Amniotic epithelial cell (primary cell): ENCODE measurements at regions not wholly inside any gene's neighbourhood (a gene's known extent, or its start where the extent isn't known, plus 50 kb on each side); places are given as distances from the start of the nearest gene placed in this dataset.

Experiments used
- DNase-seq: peaks from one replicate; pipeline ENCODE4 v3.0.0-alpha.2; 2010; ENCODE audit warnings: low read depth

DNA sequence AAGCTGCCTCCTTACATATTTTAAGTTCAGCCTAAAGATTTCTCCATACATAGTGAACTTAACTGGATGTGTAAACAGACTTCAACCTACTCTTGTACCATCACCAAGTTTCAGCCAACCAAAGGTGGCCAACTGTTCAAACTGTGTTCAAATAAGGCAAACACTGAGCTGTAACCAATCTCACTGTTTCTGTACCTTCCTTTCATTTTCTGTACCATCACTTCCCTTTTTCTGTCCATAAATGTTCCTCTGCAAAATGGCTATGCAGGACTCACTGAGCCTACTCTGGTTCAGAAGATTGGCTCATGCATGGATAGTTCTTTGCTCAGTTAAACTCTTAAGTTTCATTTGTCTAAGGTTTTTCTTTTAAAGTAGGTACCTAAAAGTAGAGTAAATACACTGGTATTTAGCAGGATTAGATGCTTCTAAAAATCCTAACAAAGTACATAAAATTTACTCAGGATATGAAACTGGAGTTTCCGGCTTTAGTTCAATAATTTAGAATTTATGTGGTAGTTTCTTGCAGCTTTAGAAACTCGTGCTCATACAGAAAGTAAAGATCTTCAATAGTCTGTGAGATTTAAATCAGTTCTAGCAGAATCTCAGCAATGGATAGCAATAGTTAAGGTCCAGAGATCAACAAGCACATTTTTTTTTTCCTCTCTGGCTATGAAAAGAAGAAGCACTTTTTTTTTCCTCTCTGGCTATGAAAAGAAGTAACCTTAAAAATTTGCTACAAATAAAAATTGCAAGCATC lies 282.0 kb upstream of the PPFIA2 start:
- no peak for DNase-seq

DNA sequence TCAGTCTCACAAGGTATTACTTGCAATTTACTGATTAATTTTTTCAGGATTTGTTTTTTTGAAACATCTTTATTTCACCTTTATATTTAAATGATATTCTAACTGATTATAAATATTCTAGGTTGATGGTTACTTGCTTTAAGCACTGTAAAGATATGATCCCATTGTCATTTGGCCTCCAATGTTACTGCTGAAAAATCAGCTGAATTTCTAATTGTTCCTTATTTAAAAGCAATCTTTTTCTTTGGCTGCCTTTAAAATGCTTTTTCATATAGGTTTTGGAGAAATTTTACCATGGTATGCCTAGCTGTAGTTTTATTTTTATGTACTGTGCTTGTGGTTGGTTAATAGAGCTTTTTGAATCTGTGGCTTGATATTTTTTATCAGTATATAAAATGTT lies 275.6 kb upstream of the PPFIA2 start:
- no peak for DNase-seq

DNA sequence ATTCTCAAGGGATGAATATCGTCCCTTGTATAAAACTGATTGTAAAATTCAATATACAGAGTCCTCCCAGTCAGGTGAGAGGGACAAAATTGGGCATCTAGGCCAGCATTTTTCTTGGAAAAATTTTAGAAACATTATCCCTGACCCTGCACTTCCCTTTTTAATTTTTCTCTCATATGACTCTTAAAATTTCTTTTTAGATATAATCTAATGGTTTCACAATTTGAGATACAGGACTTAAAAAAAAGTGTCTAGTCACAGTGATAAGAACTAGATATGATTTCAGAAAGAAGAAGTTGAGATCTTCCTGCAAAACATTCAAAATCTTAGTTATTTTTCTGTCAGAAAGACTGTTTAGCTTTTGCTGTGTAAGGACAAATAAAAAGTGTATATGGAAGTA lies 270.8 kb upstream of the PPFIA2 start:
- DNase-seq = no peak

DNA sequence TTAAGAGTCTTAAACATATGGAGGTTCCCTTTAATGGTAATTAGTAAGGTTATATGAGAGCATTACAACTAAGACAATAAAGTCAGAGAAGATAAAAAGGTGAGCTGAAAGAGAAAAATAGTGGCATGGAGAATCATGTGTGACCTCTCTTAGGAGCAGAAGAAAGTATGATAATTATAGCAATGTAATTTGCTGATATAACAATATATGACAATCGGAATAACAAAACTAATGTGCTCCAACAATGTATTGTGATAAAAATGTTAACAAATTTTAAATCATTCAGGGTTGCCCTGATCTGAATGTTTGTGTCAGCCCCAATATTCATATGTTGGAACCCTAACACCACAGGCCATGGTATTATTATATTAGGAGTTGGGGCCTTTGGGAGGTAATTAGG lies 269.6 kb upstream of the PPFIA2 start:
- no peak for DNase-seq

DNA sequence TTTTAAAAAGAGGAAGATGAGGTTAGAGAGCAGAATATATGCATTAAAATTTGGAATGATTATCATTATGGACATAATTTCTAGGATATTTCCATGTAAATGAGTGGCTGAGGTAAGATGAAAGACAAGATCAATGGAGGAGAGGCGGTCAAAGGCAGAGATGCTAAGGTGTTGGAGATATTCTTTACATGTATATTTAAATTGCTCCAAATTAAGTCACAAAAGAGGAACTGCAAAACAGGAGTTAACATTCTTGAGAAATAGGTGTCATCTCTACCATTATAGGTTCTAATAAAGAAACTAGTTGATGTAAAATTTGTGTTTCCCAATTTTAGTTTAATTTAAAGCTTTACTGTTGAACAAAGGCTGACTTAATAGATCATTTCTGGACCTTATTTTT lies 268.5 kb upstream of the PPFIA2 start:
- no peak for DNase-seq

DNA sequence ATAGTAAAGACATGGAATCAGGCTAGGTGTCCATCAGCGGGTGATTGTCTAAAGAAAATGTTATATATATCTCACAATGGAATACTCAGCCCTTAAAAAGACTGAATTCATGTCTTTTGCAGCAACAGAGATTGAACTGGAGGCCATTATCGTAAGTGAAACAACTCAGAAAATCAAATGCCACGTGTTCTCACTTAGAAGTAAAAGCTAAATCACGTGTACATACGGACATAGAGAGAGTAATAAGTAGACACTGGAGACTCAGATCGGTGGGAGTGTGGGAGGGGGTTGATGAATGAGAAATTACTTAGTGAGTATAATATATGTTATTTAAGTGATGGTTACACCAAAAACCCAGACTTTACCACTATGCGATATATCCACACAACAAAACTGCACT lies 266.3 kb upstream of the PPFIA2 start:
- no peak for DNase-seq

DNA sequence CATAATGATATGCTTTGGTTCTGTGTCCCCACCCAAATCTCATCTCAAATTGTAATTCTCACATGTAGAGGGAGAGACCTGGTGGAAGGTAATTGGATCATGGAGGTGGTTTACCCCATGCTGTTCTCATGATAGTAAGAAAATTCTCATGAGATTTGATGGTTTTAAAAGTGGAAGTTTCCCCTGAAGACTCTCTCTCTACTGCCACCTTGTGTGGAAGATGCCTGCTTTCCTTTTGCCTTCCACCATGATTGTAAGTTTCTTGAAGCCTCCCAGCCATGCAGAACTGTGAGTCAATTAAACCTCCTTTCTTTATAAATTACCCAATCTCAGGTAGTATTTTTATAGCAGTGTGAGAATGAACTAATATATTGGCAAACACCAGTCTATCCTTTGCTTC lies 260.4 kb upstream of the PPFIA2 start:
- DNase-seq = no peak

DNA sequence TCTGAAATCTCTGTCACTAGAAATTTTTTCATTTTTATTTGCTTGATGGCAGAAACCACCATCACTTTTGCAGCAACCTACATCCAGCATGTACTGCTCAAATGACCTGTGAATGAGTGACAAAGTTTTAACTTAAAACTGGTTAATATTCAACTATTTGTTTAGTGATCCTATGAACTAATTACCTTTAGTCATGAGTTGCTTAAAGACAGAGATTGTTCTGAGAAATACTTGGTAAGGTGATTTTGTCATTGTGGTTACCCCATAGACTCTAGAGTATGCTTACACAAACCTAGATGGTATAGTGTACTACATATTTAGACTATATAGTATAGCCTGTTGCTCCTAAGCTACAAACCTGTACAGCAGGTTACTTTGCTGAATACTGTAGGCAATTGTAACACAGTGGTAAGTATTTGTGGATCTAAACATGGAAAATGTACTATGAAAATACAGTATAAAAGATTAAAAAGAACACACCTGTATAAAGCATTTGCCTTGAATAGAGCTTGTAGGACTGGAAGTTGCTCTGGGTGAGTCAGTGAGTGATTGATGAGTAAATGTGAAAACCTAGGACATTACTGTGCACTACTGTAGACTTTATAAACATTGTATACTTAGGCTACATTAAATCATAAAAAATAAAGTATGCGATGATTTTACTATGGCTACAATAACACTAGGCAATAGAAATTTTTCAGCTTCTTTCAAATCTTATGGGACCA lies 256.6 kb upstream of the PPFIA2 start:
- DNase-seq = no peak

DNA sequence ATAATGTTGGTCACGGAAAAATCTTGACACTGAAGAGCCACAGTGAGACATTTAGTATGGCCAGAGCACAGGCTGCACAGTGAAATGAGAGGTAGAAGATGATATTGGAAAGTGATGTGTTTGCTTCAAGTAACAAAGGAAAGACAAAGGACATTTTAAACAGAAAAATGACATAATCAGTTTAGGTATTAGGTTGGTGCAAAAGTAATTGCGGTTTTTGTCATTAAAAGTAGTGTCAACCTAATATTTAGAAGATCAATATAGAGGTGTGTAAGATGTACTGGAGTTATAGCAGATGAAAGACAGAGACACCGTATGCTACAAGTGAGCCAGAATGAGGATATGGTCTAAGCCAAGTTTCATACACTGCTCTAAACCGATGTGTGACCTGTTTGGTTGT lies 253.0 kb upstream of the PPFIA2 start:
- no peak for DNase-seq

DNA sequence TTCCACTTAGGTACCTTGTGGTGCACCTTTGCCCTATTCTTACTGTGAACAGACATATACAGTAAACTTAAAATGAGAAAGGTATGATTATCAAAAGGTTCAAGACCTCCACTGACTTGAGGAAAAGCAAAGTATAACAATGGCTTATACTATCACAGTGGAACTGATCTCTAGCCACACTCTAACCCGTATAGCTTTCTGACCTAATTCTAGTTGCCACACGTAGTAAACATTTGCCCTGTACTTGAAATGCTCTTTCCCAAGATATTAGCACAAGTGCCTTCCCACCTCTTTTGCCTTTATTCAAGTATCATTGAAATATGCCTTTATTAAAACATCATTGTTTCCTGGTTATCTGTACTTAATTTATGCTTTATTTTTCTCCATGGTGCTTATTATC lies 250.4 kb upstream of the PPFIA2 start:
- DNase-seq = no peak

DNA sequence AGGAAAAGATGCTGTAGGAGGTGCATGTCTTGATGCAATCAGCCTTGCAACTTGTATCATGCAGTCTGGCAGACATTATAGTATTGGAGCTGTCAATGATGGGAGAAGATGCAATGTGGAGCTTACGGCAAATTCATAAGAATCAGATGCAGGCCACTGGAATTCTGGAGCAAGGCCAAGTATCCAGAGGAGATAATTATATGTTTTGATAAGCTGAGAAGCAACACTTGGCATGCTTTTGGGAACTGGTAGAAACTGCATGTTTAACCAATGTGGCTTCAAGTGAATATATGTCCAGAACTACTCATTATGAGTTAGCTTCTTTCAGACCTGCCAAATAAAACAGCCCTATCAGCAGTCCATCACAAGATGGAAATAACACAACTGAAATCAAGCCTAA lies 249.1 kb upstream of the PPFIA2 start:
- DNase-seq = no peak

DNA sequence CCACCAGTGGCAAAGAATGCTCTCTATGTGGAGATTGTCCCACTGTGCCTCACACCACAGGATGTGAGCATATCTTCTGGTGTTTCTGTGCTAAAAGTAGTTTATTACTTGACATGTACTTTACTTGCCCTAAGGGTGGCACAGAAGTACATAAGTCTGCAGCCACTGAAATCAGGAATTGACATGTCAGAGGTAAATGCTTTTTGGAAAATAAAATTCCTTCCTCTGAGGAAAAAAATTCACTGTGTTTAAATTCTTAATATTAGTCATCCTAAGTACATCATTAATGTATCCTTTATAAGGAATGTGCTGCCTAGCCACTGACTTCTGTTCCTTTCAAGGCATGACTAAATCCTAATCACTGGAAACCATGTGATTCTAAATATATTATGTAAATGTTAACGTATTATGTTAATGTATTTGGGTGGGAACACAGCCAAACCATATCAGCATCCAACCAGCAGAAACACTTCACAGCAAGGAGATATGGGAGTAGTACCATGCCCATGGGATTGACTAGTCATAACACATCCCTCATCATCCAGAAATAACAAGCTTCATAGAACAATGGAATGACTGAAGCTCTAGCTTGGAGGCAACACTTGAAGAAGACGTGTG lies 239.7 kb upstream of the PPFIA2 start:
- DNase-seq = no peak

DNA sequence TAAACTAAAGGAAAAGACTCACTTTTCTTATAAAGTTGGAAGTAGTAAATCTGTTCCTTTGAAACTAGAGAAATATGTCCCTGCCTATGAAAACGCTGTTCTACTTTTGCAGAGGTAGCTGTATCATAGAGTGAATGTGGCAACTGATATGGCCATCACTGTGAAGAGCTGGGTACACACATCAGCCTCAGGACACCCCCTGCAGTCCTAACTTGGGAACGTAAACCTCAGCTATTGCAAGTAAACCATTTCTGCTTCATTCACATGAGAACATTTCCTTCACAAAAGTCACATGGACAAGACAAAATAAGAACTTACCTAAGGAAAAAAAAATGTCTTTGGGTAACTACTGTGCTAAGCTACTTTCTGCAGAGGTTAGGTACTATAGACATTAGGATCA lies 233.3 kb upstream of the PPFIA2 start:
- DNase-seq = no peak

DNA sequence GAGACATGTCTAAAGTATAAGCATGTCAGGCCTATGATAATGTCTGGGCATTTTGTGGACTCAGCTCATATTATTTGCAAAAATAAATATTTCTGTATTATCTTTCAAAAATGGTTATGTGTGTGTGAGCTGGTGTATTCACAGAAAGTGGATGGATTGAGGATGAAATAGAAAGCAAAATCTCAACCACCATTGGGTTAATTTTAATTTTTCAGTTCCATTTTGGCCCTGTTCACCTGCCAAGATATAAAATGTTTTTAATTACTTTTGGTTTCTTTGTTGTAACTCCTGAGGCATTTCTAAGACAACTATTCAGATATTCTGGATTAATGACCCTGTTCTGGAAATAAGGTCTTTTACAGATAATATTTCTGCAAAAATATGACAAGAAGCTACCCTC lies 232.7 kb upstream of the PPFIA2 start:
- no peak for DNase-seq

DNA sequence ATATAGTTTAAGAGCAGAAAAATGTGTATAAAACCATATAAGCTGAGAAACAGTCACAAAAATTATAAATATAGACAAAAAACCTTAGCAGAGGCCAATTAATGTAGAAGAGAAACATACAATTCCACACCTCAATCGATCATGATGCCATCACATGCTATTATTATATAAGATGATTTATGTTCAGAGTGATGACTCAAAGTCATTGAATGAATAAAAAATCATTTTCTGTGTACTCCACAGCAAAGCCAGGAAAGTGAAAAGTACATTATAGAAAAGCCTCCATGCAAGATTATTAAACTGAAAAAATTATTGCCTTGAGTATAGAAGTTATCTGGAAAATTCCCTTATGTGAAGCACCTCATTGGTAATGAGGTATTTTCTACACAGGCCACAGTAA lies 229.2 kb upstream of the PPFIA2 start:
- DNase-seq = no peak

DNA sequence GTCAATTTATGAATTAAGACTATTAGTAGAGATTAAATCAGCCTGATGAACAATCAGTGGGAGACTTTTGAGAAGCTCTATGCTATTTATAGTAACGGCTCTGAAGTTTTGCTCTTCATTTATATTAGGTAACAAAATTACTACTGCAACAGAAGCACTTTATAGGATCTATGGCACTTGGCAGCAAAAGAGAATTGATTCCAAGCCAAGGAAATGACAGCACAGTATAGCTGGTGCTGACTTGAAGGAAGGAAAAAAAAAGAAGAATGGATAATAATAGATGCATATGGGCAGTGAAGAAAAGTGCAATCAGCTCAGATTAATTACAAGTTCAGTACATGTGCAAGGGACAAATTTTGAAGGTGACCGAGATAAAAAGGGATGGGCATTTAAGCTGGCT lies 228.2 kb upstream of the PPFIA2 start:
- no peak for DNase-seq

DNA sequence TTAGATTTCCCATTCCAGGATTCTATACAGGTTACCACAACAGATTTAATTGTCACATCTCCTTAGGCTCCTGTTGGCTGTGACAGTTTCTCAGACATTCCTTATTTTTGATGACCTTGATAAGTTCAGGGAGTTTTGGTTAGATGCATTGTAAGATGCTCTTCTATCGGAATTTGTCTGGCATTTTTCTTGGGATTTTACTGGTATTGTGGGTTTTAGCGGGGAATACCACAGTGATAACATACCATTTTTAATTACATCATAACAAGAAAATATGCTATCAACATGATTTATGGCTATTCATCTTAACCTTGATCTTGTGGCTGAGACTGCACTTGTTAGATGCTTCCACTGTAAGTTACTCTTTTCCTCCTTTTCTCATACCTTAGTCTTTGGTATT lies 217.5 kb upstream of the PPFIA2 start:
- DNase-seq = no peak

DNA sequence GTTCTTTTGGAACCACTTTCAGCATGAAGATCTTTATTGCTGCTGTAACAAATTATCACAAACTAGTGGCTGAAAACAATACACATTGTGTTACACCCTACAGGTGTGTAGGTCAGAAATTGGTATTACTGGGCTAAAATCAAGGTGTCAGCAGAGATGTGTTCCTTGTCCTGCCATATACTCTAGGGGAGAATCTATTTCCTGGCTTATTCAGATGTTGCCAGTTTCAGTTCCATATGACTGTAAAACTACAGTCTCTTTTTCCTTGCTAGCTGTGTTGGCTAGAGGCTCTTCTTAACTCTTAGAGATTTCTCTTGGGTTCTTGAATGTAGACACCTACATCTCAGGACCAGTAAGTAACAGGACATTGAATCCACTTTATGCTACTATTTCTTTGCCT lies 215.6 kb upstream of the PPFIA2 start:
- no peak for DNase-seq

DNA sequence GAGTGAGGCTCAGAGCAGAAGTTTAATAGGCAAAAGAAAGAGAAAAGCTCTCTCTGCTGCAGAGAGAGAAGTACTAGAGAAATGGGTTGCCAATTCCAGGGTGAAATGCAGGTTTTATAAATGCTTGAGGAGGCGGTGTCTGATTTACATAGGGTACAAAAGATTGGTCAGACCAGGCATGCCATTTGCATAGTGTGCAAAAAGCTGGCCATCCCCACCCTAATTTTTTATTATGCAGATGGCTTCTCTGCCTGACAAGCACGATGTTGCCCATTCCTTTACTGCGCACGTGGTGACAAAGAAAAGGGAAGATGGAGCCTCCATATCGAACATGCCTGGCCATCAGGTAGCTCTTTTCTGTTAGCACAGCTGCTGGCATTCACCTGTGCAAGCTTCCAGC lies 209.3 kb upstream of the PPFIA2 start:
- no peak for DNase-seq

DNA sequence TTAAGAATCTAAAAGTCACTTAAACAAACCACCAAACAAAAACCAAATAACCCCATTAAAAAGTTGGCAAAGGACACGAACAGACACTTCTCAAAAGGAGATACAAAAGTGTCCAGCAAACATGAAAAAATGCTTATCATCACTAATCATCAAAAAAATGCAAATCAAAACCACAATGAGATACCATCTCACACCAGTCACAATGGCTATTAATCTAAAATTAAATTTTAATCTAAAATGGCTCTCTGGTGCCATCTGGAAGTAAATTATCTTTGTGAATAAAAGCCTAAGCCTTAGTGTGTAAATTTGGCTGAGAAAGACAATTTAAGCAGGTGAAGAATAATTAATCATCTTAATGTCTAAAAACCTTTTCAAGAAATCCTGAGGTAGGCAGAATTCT lies 204.5 kb upstream of the PPFIA2 start:
- no peak for DNase-seq

DNA sequence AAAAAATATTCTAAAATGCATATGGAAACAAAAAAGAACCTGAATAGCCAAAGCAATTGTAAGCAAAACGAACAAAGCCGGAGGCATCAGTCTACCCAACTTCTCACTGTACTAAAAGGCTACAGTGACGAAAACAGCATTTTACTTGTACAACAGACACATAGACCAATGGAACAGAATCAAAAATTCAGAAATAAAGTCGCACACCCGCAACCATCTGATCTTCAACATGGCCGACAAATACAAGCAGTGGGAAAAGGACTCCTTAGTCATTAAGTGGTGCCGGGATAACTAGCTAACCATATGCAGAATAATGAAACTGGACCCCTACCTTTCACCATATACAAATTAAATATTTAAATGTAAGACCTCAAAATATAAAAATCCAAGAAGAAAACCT lies 203.9 kb upstream of the PPFIA2 start:
- no peak for DNase-seq

DNA sequence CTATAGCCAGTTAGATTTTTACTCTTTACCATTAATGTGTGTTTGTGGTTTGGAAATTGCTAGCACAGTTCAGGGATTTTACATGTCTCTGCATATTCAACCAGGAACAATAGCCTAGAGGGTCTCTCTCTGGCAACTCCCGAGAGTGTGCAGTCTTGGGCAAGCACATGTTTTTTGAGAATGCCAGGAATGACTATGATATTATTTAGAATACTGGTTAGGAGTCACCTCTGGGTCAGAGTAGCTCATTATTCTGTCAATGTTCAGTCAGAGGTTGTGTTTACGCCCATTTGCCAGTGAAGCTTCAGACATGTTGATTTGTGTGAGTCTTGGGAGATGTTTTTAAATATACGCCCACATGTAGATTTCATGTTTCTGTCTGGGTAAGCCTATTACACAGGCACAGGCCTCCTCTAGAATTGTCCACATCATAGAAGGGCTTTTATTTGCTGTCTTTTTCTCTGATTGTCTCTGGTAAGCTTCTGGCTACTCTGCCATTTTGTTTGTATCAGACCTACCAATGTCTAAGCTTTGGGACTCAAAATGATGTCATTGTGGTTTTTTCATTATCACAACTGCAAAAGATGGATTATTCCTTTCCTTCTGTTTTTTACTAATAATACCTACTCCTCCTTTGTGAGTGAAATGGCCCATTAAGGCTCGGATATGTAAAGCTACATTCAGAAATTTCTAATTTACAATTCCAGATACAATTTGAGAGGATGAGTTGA lies 203.1 kb upstream of the PPFIA2 start:
- DNase-seq = no peak

DNA sequence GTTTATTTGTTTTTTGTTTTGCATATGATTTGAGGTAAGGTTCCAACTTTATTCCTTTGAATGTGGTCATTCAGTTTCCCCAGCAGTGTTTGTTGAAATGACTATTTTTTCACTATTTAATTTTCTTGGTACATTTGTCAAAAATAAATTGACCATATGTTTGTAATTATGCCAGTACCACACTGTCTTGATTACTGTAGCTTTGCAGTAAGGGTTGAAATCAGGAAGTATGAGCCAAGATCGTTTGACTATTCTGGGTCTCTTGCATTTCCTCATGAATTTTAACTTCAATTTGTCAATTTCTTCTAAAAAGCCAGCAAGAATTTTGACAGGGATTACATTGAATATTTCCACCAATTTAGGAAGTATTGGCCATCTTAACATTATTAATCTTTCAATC lies 199.3 kb upstream of the PPFIA2 start:
- no peak for DNase-seq
